ENCODE measurements at regions not wholly inside any gene's neighbourhood (a gene's known extent, or its start where the extent isn't known, plus 50 kb on each side); places are given as distances from the start of the nearest gene placed in this dataset.

DNA sequence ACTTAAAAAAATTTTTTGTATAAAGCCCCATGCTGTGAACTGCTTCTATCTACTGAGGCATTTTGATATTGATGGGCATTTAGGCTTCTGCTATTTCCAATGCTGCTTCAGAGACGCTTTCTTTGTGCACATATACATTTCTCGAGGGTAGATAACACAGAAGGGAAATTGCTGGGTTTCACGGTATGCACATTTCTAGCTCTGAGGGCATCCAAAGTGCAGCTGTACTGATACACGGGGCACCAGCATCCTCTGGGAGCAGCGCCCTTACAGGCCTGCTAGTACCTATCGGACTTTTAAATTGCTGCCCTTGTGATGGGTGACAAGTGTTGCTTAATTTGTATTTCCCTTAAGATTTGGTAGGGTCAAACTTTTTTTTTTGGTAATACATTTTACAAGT lies 88.6 kb downstream of the KCTD15 start:
- DNase-seq (ENCODE audit: low read depth, low spot score) = no peak
- CTCF ChIA-PET = no interaction called here
- TF ChIP-seq, protein P1, sequence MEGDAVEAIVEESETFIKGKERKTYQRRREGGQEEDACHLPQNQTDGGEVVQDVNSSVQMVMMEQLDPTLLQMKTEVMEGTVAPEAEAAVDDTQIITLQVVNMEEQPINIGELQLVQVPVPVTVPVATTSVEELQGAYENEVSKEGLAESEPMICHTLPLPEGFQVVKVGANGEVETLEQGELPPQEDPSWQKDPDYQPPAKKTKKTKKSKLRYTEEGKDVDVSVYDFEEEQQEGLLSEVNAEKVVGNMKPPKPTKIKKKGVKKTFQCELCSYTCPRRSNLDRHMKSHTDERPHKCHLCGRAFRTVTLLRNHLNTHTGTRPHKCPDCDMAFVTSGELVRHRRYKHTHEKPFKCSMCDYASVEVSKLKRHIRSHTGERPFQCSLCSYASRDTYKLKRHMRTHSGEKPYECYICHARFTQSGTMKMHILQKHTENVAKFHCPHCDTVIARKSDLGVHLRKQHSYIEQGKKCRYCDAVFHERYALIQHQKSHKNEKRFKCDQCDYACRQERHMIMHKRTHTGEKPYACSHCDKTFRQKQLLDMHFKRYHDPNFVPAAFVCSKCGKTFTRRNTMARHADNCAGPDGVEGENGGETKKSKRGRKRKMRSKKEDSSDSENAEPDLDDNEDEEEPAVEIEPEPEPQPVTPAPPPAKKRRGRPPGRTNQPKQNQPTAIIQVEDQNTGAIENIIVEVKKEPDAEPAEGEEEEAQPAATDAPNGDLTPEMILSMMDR (IDR thresholded peaks at IDR 0.05; ENCODE audit: insufficient read depth, low read length, missing control alignments) = no peak
- H3K4me3 ChIP-seq (ENCODE audit: low read depth, low read length) = no peak overlapping the region
- POLR2A ChIA-PET = no interaction called here

DNA sequence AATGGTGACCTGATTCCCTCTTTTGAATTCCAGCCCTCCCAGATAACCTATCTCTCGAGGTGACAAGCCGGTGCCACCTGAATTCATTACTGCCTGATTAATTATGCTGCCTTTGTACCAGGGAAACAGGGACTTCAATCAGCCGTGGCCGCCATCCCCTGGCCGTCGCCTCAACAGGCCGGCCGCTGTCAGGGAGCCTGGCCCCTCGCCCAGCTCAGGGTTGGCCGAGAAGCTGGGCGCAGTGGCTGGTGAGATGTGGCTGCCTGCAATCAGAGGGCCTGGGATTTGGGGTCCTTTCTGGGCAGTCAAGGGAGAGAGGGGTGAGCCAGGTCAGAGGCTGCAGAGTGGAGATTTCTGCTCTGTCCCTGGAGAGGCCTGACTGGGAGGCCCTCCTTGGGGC lies 91.2 kb downstream of the KCTD15 start:
- TF ChIP-seq, protein P1 (IDR thresholded peaks at IDR 0.05; ENCODE audit: insufficient read depth, low read length, missing control alignments) = no peak
- H3K4me3 ChIP-seq (ENCODE audit: low read depth, low read length) = no peak overlapping the region
- ChIA-PET CTCF (no interaction called here), POLR2A (no interaction called here)
- DNase-seq (ENCODE audit: low read depth, low spot score) = no peak

DNA sequence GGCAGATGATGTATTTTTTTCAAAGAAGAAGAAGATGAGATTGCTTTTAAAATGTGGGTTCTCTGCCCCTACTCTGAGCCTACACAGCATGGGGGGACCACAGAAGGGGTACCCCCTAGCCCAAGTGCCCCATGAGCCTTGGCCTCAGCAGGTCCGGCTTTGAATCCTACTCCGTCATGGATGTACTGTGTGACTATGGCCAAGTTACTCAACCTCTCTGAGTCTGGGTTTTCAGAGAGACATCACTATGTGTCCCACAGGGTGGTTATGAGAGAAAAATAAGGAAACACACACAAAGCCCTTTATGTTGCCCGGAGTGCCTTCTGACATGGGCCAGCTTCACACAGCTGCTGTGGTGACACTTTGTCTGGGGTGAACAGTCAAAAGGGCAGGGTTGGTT lies 92.0 kb downstream of the KCTD15 start:
- no peak overlapping the region for H3K4me3 ChIP-seq (ENCODE audit: low read depth, low read length)
- CTCF ChIA-PET = no interaction called here
- no peak for DNase-seq (ENCODE audit: low read depth, low spot score)
- TF ChIP-seq, protein P1 (IDR thresholded peaks at IDR 0.05; ENCODE audit: insufficient read depth, low read length, missing control alignments) = no peak
- POLR2A ChIA-PET = no interaction called here

DNA sequence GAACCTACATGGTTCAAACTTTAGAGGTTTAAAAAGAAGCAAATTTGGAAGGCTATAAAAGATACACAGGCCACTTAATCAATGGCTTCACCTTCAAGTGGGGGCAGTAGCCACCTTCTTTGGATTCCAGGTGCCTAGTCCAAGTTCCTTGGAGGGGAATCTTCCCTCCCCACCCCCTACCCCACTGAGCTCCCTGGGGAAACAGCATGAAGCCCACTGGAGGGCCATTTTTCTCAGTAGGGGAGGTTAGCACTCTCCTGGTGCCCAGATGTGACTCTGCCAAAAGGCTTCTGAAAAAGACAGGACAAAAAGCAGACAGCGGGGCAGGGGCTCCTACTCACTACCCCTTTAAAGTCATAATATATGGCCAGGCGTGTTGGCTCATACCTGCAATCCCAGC lies 93.9 kb downstream of the KCTD15 start:
- CTCF ChIA-PET = interaction anchor here (1.5 kb wide), 1 partner anchor 108 kb away, joined by 3 read pairs; no protein-coding TSS in a partner anchor
- TF ChIP-seq, protein P1 (IDR thresholded peaks at IDR 0.05; ENCODE audit: insufficient read depth, low read length, missing control alignments) = no peak

DNA sequence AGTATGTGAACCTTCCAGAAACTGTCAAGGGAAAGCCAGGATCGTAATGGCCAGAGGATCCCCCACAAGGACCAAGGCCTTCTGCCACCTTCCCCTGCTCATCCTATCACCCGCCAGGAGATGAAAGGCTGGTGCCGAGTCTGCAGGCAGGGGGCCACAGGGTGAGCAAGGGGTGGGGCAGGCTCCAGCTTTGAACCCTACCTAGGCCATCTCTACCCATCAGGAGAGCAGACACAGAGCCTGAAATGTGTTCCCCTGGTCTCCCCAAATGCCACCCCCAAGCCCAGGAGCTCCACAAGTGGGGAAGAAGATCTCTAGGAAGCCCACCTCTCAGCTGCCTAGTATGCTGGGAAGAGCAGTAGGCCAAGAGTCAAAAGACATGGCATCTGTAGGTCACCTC lies 95.1 kb downstream of the KCTD15 start:
- no peak overlapping the region for H3K4me3 ChIP-seq (ENCODE audit: low read depth, low read length)
- TF ChIP-seq, protein P1 (IDR thresholded peaks at IDR 0.05; ENCODE audit: insufficient read depth, low read length, missing control alignments) = no peak
- DNase-seq (ENCODE audit: low read depth, low spot score) = no peak
- ChIA-PET POLR2A (no interaction called here), CTCF (interaction anchor here (1.5 kb wide), 1 partner anchor 106 kb away, joined by 3 read pairs; no protein-coding TSS in a partner anchor)

More for the DNA sequence above, 93.9 kb downstream of the KCTD15 start:
- POLR2A ChIA-PET = no interaction called here
- DNase-seq (ENCODE audit: low read depth, low spot score) = no peak
- no peak overlapping the region for H3K4me3 ChIP-seq (ENCODE audit: low read depth, low read length)

DNA sequence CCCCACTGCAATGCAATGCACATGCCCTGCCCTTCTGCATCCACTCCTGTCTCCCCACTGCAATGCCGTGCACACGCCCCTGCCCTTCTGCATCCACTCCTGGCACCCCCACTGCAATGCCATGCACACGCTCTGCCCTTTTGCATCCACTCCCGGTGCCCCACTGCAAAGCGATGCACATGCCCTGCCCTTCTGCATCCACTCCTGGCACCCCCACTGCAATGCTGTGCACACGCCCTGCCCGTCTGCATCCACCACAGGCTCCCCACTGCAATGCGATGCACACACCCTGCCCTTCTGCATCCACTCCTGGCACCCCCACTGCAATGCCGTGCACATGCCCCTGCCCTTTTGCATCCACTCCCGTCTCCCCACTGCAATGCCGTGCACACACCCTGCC lies 98.1 kb downstream of the KCTD15 start:
- ChIA-PET POLR2A (no interaction called here), CTCF (no interaction called here)
- TF ChIP-seq, protein P1 (IDR thresholded peaks at IDR 0.05; ENCODE audit: insufficient read depth, low read length, missing control alignments) = no peak
- H3K4me3 ChIP-seq (ENCODE audit: low read depth, low read length) = no peak overlapping the region
- no peak for DNase-seq (ENCODE audit: low read depth, low spot score)
